ENCODE measurements at regions not wholly inside any gene's neighbourhood (a gene's known extent, or its start where the extent isn't known, plus 50 kb on each side); places are given as distances from the start of the nearest gene placed in this dataset.
"Not testable (repeated sequence)": the region's sequence is repeated elsewhere in the genome, so short reads cannot be mapped to it uniquely, and the experiment has no call there.

- no peaks in the 10 kb centered on the region for H3K9me3 Mint-ChIP-seq
- ATAC-seq (ENCODE audit: low read depth) = no peak
- H3K27ac Mint-ChIP-seq = no peak overlapping the region
- no peak for DNase-seq (ENCODE audit: low spot score in 2 of 2)
- H3K36me3 Mint-ChIP-seq = no peaks in the 10 kb centered on the region
- no peak overlapping the region for H3K4me3 Mint-ChIP-seq
- H3K27me3 Mint-ChIP-seq = no peaks in the 10 kb centered on the region
- H3K4me1 Mint-ChIP-seq = no peaks in the 10 kb centered on the region
These were observed 1030.3 kb upstream of the LCORL start for GRCh38 chr4:19051831-19052230.

DNA sequence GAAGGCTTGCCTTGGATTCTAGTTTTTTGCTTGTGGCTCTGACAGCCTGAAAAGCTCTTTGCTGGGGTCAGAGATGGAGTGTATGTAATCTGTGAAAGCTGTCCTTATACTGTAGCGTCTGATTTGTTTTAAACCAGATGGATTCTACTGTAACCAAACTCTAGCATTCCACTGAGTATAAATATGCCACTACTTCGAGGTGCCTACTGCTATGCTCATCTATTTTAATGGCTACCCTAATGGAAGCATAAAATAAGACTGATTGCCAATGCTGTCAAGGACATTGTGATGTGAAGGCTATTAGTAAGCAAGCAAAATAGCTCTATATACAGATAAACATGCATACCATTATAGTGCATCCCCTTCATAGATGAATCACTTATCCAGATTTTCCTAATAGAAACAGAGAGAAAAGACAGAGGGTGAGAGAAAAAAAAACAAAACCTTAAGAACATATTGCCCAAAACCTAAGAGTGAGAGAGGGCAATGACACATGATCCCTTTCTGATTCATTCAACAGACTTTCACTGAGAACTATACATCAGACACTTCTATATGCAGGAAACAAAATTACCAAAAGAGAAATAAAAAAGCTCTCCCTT lies 1025.8 kb upstream of the LCORL start:
- no peak overlapping the region for H3K4me3 Mint-ChIP-seq
- H3K36me3 Mint-ChIP-seq = no peaks in the 10 kb centered on the region
- H3K27me3 Mint-ChIP-seq = no peaks in the 10 kb centered on the region
- no peaks in the 10 kb centered on the region for H3K4me1 Mint-ChIP-seq
- peaks cover 1% of the 10 kb centered on the region for H3K9me3 Mint-ChIP-seq
- no peak for DNase-seq (ENCODE audit: low spot score in 2 of 2)
- H3K27ac Mint-ChIP-seq = no peak overlapping the region
- no peak for ATAC-seq (ENCODE audit: low read depth)

- Mint-ChIP-seq H3K36me3 (no peaks in the 10 kb centered on the region), H3K27ac (no peak overlapping the region), H3K4me3 (no peak overlapping the region), H3K9me3 (peaks cover 8% of the 10 kb centered on the region), H3K4me1 (no peaks in the 10 kb centered on the region), H3K27me3 (no peaks in the 10 kb centered on the region)
- ATAC-seq (ENCODE audit: low read depth) = no peak
- no peak for DNase-seq (ENCODE audit: low spot score in 2 of 2)
These were observed 1018.3 kb upstream of the LCORL start for GRCh38 chr4:19039816-19040215.

DNA sequence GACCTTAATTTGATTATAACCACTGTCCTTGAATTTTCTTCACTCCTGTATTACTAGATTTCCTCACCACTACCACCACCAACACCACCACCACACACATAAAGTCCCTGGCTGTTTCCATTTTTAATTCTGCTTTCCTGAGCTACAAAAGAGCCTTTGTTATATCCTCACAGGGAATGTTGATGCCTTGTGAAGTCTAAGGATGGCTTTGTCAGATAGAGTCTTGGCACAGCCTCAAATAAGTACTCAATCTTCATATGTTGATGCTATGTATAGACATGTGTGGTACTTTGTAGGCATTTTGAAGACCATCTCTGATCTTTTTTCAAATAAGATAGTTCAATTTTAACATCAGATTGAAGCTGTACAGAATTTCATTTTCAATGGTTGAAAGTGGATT lies 1016.7 kb upstream of the LCORL start:
- Mint-ChIP-seq H3K4me1 (no peaks in the 10 kb centered on the region), H3K36me3 (no peaks in the 10 kb centered on the region), H3K4me3 (no peak overlapping the region), H3K27me3 (no peaks in the 10 kb centered on the region), H3K9me3 (peaks cover 8% of the 10 kb centered on the region), H3K27ac (no peak overlapping the region)
- no peak for ATAC-seq (ENCODE audit: low read depth)
- DNase-seq (ENCODE audit: low spot score in 2 of 2) = no peak

- Mint-ChIP-seq H3K4me1 (no peaks in the 10 kb centered on the region), H3K36me3 (no peaks in the 10 kb centered on the region), H3K9me3 (peaks cover 4% of the 10 kb centered on the region), H3K27me3 (no peaks in the 10 kb centered on the region), H3K27ac (no peak overlapping the region), H3K4me3 (no peak overlapping the region)
- no peak for DNase-seq (ENCODE audit: low spot score in 2 of 2)
- no peak for ATAC-seq (ENCODE audit: low read depth)
These were observed 1012.5 kb upstream of the LCORL start for GRCh38 chr4:19033816-19034733.

- H3K27me3 Mint-ChIP-seq = no peaks in the 10 kb centered on the region
- no peak overlapping the region for H3K27ac Mint-ChIP-seq
- H3K4me1 Mint-ChIP-seq = no peaks in the 10 kb centered on the region
- ATAC-seq (ENCODE audit: low read depth) (no peak), DNase-seq (ENCODE audit: low spot score in 2 of 2) (no peak)
- no peaks in the 10 kb centered on the region for H3K9me3 Mint-ChIP-seq
- H3K4me3 Mint-ChIP-seq = no peak overlapping the region
- no peaks in the 10 kb centered on the region for H3K36me3 Mint-ChIP-seq
These were observed 1009.0 kb upstream of the LCORL start for GRCh38 chr4:19030536-19030935.

GRCh38 chr4:19030048-19030447 lies 1008.5 kb upstream of the LCORL start:
- no peak for DNase-seq (ENCODE audit: low spot score in 2 of 2)
- no peak for ATAC-seq (ENCODE audit: low read depth)
- Mint-ChIP-seq H3K27ac (no peak overlapping the region), H3K4me3 (no peak overlapping the region), H3K4me1 (no peaks in the 10 kb centered on the region), H3K9me3 (no peaks in the 10 kb centered on the region), H3K36me3 (no peaks in the 10 kb centered on the region), H3K27me3 (no peaks in the 10 kb centered on the region)

DNA sequence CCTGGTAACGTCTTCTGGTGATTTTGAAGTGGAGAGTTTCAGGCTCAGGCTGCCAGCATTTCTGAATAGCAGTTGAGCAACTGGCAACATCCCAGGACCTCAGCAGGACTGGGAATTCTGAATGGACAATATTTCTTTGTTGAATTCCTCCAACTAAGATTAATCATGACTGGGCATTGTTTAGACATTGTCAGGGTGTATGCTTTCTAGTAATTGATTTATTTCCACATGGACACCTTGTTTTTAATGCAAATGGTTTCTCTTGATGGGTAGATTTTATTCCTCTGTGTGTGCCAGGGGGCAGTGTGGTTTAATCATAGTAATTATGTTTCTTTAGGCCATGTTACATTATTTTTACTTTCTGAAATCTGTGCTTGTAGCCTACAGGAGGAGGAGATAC lies 1004.7 kb upstream of the LCORL start:
- Mint-ChIP-seq H3K4me1 (no peaks in the 10 kb centered on the region), H3K36me3 (no peaks in the 10 kb centered on the region), H3K27ac (no peak overlapping the region), H3K4me3 (no peak overlapping the region), H3K27me3 (no peaks in the 10 kb centered on the region), H3K9me3 (no peaks in the 10 kb centered on the region)
- ATAC-seq (ENCODE audit: low read depth) (no peak), DNase-seq (ENCODE audit: low spot score in 2 of 2) (no peak)

DNA sequence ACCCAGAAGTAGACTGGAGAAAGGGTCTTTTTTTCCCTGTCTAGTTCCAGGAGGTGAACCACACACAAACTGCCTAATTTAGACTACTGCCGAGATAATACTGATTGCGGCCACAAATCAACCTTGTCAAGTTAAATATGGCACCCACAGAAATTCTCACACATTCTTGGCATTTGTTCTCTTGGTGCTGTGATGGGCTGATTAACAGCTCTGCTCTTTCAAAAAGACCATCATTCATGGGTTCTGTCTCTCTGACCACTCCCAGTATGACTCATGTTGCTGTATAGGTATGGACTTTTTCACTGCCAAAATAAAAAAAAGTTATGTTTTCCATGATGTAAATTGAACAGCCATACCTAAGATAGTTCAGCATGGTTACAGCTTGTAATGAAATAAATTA lies 1003.5 kb upstream of the LCORL start:
- no peaks in the 10 kb centered on the region for H3K4me1 Mint-ChIP-seq
- H3K36me3 Mint-ChIP-seq = no peaks in the 10 kb centered on the region
- no peak overlapping the region for H3K4me3 Mint-ChIP-seq
- no peaks in the 10 kb centered on the region for H3K9me3 Mint-ChIP-seq
- no peak for ATAC-seq (ENCODE audit: low read depth)
- no peak for DNase-seq (ENCODE audit: low spot score in 2 of 2)
- no peak overlapping the region for H3K27ac Mint-ChIP-seq
- H3K27me3 Mint-ChIP-seq = no peaks in the 10 kb centered on the region

- Mint-ChIP-seq H3K4me1 (no peaks in the 10 kb centered on the region), H3K27ac (no peak overlapping the region), H3K4me3 (no peak overlapping the region), H3K36me3 (no peaks in the 10 kb centered on the region), H3K27me3 (no peaks in the 10 kb centered on the region), H3K9me3 (no peaks in the 10 kb centered on the region)
- DNase-seq (ENCODE audit: low spot score in 2 of 2) (no peak), ATAC-seq (ENCODE audit: low read depth) (no peak)
These were observed 1002.5 kb upstream of the LCORL start for GRCh38 chr4:19024047-19024446.

GRCh38 chr4:19021617-19022016 lies 1000.1 kb upstream of the LCORL start:
- Mint-ChIP-seq H3K9me3 (no peaks in the 10 kb centered on the region), H3K27me3 (no peaks in the 10 kb centered on the region), H3K27ac (no peak overlapping the region), H3K4me3 (no peak overlapping the region), H3K4me1 (no peaks in the 10 kb centered on the region), H3K36me3 (no peaks in the 10 kb centered on the region)
- no peak for DNase-seq (ENCODE audit: low spot score in 2 of 2)
- no peak for ATAC-seq (ENCODE audit: low read depth)

GRCh38 chr4:19016550-19016949 lies 995.0 kb upstream of the LCORL start:
- H3K4me1 Mint-ChIP-seq; H3K27me3 Mint-ChIP-seq; ATAC-seq (ENCODE audit: low read depth); H3K4me3 Mint-ChIP-seq; H3K9me3 Mint-ChIP-seq; H3K27ac Mint-ChIP-seq; H3K36me3 Mint-ChIP-seq; DNase-seq (ENCODE audit: low spot score in 2 of 2): not testable (repeated sequence)

DNA sequence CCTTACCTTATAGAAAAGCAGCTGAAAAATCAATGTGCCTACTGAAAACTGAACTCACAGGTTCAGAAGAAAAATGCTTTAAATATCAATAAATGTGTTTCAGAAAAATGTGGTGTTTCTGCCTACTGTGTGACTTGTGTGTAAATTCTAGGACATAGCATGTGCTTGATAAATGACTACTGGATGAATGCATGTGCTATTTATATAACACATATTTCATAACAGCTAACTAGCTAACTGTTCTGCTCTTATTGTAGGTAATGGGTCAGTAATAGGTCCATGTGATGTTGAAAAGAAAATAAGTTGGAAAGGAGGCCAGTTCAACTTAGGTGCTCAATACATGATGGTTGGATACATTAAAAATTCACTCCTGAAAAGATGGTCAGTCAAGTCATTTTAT lies 993.0 kb upstream of the LCORL start:
- Mint-ChIP-seq H3K36me3 (no peaks in the 10 kb centered on the region), H3K4me1 (no peaks in the 10 kb centered on the region)
- no peak for DNase-seq (ENCODE audit: low spot score in 2 of 2)

DNA sequence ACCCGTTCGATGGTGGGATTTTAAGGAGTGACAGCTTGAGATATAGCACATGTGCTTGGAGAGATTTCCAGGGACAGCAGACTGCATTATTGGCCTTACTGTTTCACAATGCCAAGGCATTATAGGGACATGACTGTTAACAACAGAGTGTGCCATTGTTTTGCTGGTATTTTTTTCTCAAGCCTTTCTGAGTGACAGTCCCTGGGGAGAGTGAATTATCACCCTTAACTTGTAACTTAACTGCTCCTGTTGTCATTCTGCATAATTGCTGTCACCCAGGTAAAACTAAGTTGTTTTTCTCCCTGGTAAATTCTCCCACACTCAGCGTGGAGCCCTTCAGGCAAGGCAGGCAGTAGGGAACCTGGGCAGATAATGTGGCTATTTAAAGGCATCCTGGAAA lies 989.2 kb upstream of the LCORL start:
- H3K9me3 Mint-ChIP-seq = peaks cover 3% of the 10 kb centered on the region
- H3K4me1 Mint-ChIP-seq = no peaks in the 10 kb centered on the region
- no peaks in the 10 kb centered on the region for H3K36me3 Mint-ChIP-seq
- DNase-seq (ENCODE audit: low spot score in 2 of 2) = no peak
- H3K4me3 Mint-ChIP-seq = no peak overlapping the region
- H3K27ac Mint-ChIP-seq = no peak overlapping the region
- H3K27me3 Mint-ChIP-seq = peaks cover 2% of the 10 kb centered on the region
- no peak for ATAC-seq (ENCODE audit: low read depth)

More for the DNA sequence above, 993.0 kb upstream of the LCORL start:
- ATAC-seq (ENCODE audit: low read depth) = no peak
- no peaks in the 10 kb centered on the region for H3K27me3 Mint-ChIP-seq
- no peak overlapping the region for H3K27ac Mint-ChIP-seq
- H3K4me3 Mint-ChIP-seq = no peak overlapping the region
- H3K9me3 Mint-ChIP-seq = no peaks in the 10 kb centered on the region

DNA sequence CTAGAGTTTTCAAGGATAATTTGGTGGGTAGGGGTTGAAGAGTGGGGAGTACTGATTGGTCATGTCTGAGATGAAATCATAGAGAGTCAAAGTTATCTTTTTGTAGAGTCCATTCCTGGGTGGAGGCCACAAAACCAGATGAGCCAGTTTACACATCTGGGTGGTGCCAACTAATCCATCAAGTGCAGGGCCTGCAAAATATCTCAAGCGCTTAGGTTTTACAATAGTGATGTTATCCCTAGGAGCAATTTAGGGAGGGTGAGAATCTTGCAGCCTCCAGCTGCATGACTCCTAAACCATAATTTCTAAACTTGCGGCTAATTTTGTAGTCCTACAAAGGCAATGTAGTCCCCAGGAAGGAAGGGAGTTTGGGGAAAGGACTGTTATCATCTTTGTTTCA lies 988.3 kb upstream of the LCORL start:
- no peak for ATAC-seq (ENCODE audit: low read depth)
- H3K36me3 Mint-ChIP-seq = no peaks in the 10 kb centered on the region

More for the DNA sequence above, 988.3 kb upstream of the LCORL start:
- Mint-ChIP-seq H3K4me3 (no peak overlapping the region), H3K9me3 (peaks cover 3% of the 10 kb centered on the region), H3K27ac (no peak overlapping the region), H3K27me3 (peaks cover 2% of the 10 kb centered on the region), H3K4me1 (no peaks in the 10 kb centered on the region)
- no peak for DNase-seq (ENCODE audit: low spot score in 2 of 2)
